H1 (cell line): ENCODE measurements at regions not wholly inside any gene's neighbourhood (a gene's known extent, or its start where the extent isn't known, plus 50 kb on each side); places are given as distances from the start of the nearest gene placed in this dataset.
"Not testable (repeated sequence)": the region's sequence is repeated elsewhere in the genome, so short reads cannot be mapped to it uniquely, and the experiment has no call there.

ENCODE experiments used
- CTCF ChIA-PET: fragments of 300-600 bp; sonication (Branson Sonifier 250); formaldehyde crosslinking; loops from one replicate; lab custom pipeline; 2021; ENCODE audit not compliant: partially characterized antibody; lab: Charles Lee
- POLR2A ChIA-PET: fragments of 300-600 bp; sonication (Branson Sonifier 250); formaldehyde crosslinking; loops from one replicate; lab custom pipeline; 2021; ENCODE audit warnings: inconsistent platforms; ENCODE audit not compliant: partially characterized antibody; lab: Charles Lee
- DNase-seq, 2 experiments: peaks; one replicate each; pipeline versions ENCODE4 v3.0.0 to v3.0.0-alpha.2; 2010 to 2022; ENCODE audit warnings: low spot score in 2 of 2, low read depth in 1 of 2, mixed read lengths in 1 of 2
- FAIRE-seq: peaks from 2 replicates; lab custom pipeline; 2011; peaks lifted over from hg19 to GRCh38; lab: Jason Lieb, UNC
- H2AFZ ChIP-seq: 2 replicates; pipeline ENCODE4 v1.8.1; 2012; ENCODE audit warnings: low read length, inconsistent platforms
- H2AK5ac ChIP-seq: 2 replicates; pipeline ENCODE4 v1.6.1; 2013; ENCODE audit warnings: low read depth, low read length
- H2BK120ac ChIP-seq: replicated peaks from 2 replicates; pipeline ENCODE3; 2013; ENCODE audit warnings: low read depth, low read length, inconsistent platforms
- H2BK12ac ChIP-seq: 2 replicates; pipeline ENCODE4 v1.6.1; 2013; ENCODE audit warnings: low read depth, low read length
- H2BK15ac ChIP-seq: 2 replicates; pipeline ENCODE4 v1.6.1; 2013; ENCODE audit warnings: low read length
- H2BK20ac ChIP-seq: 2 replicates; pipeline ENCODE4 v1.6.1; 2013; ENCODE audit warnings: low read length
- H2BK5ac ChIP-seq: 2 replicates; pipeline ENCODE4 v1.6.1; 2013; ENCODE audit warnings: low read depth, low read length
- H3K14ac ChIP-seq: 2 replicates; pipeline ENCODE4 v1.6.1; 2013; ENCODE audit warnings: inconsistent platforms; ENCODE audit not compliant: insufficient read length
- H3K18ac ChIP-seq: 2 replicates; pipeline ENCODE4 v1.6.1; 2013; ENCODE audit warnings: low read length; ENCODE audit errors: extremely low read depth
- H3K23ac ChIP-seq: 2 replicates; pipeline ENCODE4 v1.6.1; 2013; ENCODE audit warnings: inconsistent platforms; ENCODE audit not compliant: insufficient read length
- H3K23me2 ChIP-seq: 2 replicates; pipeline ENCODE4 v1.6.1; 2013; ENCODE audit warnings: low read depth, low read length
- H3K27ac ChIP-seq: 2 replicates; pipeline ENCODE4 v1.6.1; 2011; ENCODE audit warnings: low read depth, low read length, inconsistent platforms
- H3K27me3 ChIP-seq, 4 experiments: replicated peaks in 1 of 4; 1 replicate in 1 of 4; 2 replicates in 3 of 4; pipeline versions ENCODE4 v1.6.1 to v1.8.1; 2011 to 2013; ENCODE audit warnings: low read length in 3 of 4, mild to moderate bottlenecking in 3 of 4, inconsistent platforms in 2 of 4, mixed read lengths in 2 of 4, moderate library complexity in 1 of 4; ENCODE audit not compliant: control insufficient read depth in 3 of 4, insufficient read depth in 3 of 4; ENCODE audit errors: extremely low read depth in 1 of 4
- H3K36me3 ChIP-seq, 4 experiments: 2 replicates each; pipeline versions ENCODE4 v1.6.1 to v1.8.1; 2011 to 2013; ENCODE audit warnings: mild to moderate bottlenecking in 4 of 4, low read length in 3 of 4, moderate library complexity in 2 of 4, control low read depth in 1 of 4, inconsistent platforms in 1 of 4; ENCODE audit not compliant: insufficient read depth in 4 of 4, control insufficient read depth in 2 of 4
- H3K4ac ChIP-seq: replicated peaks from 2 replicates; pipeline ENCODE3; 2013; ENCODE audit warnings: low read length, low read depth, mixed read lengths, inconsistent platforms; ENCODE audit not compliant: insufficient read length
- H3K4me1 ChIP-seq, 4 experiments: replicated peaks in 1 of 4; 1 replicate in 1 of 4; 2 replicates in 3 of 4; pipeline versions ENCODE4 v1.6.1 to v1.8.1; 2011 to 2013; ENCODE audit warnings: low read length in 3 of 4, inconsistent platforms in 2 of 4, mixed read lengths in 1 of 4; ENCODE audit not compliant: insufficient read depth in 4 of 4, control insufficient read depth in 3 of 4
- H3K4me2 ChIP-seq, 2 experiments: 2 replicates each; pipeline versions ENCODE4 v1.6.1 to v1.8.1; 2011 to 2013; ENCODE audit warnings: low read depth in 2 of 2, low read length in 2 of 2, control low read depth in 1 of 2, inconsistent platforms in 1 of 2, mild to moderate bottlenecking in 1 of 2; ENCODE audit not compliant: insufficient read depth in 1 of 2
- H3K4me3 ChIP-seq, 4 experiments: fragments of 200-600, 300-600 bp in 1 of 4; sonication (generic), shearing (Covaris generic), sonication (Bioruptor Twin) in 1 of 4; 2 replicates each; pipeline versions ENCODE4 v1.5.1 to v1.8.1; 2011 to 2016; ENCODE audit warnings: low read length in 4 of 4, low read depth in 3 of 4, control low read depth in 2 of 4, inconsistent platforms in 2 of 4, mild to moderate bottlenecking in 2 of 4, mixed read lengths in 1 of 4, moderate library complexity in 1 of 4; ENCODE audit not compliant: insufficient read depth in 2 of 4; ENCODE audit errors: extremely low read depth in 1 of 4
- H3K56ac ChIP-seq: replicated peaks from 2 replicates; pipeline ENCODE3; 2013; ENCODE audit warnings: low read depth, mild to moderate bottlenecking, mixed read lengths, low read length, inconsistent platforms; ENCODE audit not compliant: insufficient read length
- H3K79me1 ChIP-seq: 2 replicates; pipeline ENCODE4 v1.6.1; 2013; ENCODE audit warnings: low read depth, low read length, control low read depth
- H3K79me2 ChIP-seq, 2 experiments: 2 replicates each; pipeline versions ENCODE4 v1.6.1 to v1.8.1; 2012 to 2013; ENCODE audit warnings: low read length in 2 of 2, mild to moderate bottlenecking in 2 of 2, inconsistent platforms in 1 of 2; ENCODE audit not compliant: insufficient read depth in 2 of 2, control insufficient read depth in 1 of 2
- H3K9ac ChIP-seq, 4 experiments: replicated peaks in 1 of 4; 1 replicate in 1 of 4; 2 replicates in 3 of 4; pipeline versions ENCODE4 v1.6.1 to v1.8.1; 2011 to 2013; ENCODE audit warnings: low read depth in 3 of 4, low read length in 3 of 4, control low read depth in 2 of 4, mild to moderate bottlenecking in 2 of 4, moderate library complexity in 2 of 4, inconsistent platforms in 1 of 4; ENCODE audit errors: extremely low read depth in 1 of 4
- H3K9me3 ChIP-seq, 2 experiments: 2 replicates each; pipeline versions ENCODE4 v1.6.1 to v1.8.1; 2012 to 2013; ENCODE audit warnings: mild to moderate bottlenecking in 2 of 2, moderate library complexity in 2 of 2, control low read depth in 1 of 2, inconsistent platforms in 1 of 2, low read depth in 1 of 2, low read length in 1 of 2, mixed read lengths in 1 of 2; ENCODE audit not compliant: insufficient read depth in 2 of 2
- H4K20me1 ChIP-seq, 2 experiments: replicated peaks in 1 of 2; 2 replicates each; pipeline versions ENCODE3 to v1.8.1; 2011 to 2013; ENCODE audit warnings: inconsistent platforms in 2 of 2, low read length in 2 of 2, mild to moderate bottlenecking in 1 of 2; ENCODE audit not compliant: insufficient read depth in 2 of 2, control insufficient read depth in 1 of 2
- H4K5ac ChIP-seq: 2 replicates; pipeline ENCODE4 v1.6.1; 2013; ENCODE audit warnings: low read length, low read depth, mixed read lengths, inconsistent platforms; ENCODE audit not compliant: insufficient read length
- H4K8ac ChIP-seq: 2 replicates; pipeline ENCODE4 v1.8.0; 2013; ENCODE audit warnings: mild to moderate bottlenecking, moderate library complexity, low read length, inconsistent platforms; ENCODE audit not compliant: insufficient read depth; ENCODE audit errors: extremely low read depth
- H4K91ac ChIP-seq: replicated peaks from 2 replicates; pipeline ENCODE3; 2013; ENCODE audit warnings: low read length, mixed read lengths, inconsistent platforms; ENCODE audit not compliant: insufficient read length

DNA sequence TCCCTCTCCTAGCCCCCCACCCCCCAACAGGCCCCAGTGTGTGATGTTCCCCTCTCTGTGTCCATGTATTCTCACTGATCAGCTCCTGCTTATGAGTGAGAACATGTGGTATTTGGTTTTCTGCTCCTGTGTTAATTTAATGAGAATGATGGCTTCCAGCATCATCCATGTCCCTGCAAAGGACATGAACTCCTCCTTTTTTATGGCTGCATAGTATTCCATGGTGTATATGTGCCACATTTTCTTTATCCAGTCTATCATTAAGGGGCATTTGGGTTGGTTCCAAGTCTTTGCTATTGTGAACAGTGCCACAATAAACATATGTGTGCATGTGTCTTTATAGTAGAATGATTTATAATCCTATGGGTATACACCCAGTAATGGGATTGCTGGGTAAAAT lies 74.0 kb upstream of the ADRB2 start:
- H2AFZ ChIP-seq, H4K20me1 ChIP-seq, H3K4ac ChIP-seq, H3K23ac ChIP-seq, H4K91ac ChIP-seq, H3K14ac ChIP-seq, H4K8ac ChIP-seq, POLR2A ChIA-PET, H3K36me3 ChIP-seq, H2BK15ac ChIP-seq, H3K4me1 ChIP-seq, H3K27me3 ChIP-seq, H2BK120ac ChIP-seq, H3K27ac ChIP-seq, H3K79me2 ChIP-seq, H2BK20ac ChIP-seq, H3K79me1 ChIP-seq, H3K4me3 ChIP-seq, H3K9me3 ChIP-seq, H2AK5ac ChIP-seq, H3K9ac ChIP-seq, H2BK5ac ChIP-seq, H3K56ac ChIP-seq, H3K18ac ChIP-seq, H2BK12ac ChIP-seq, H3K4me2 ChIP-seq, H3K23me2 ChIP-seq, H4K5ac ChIP-seq, FAIRE-seq, DNase-seq: not testable (repeated sequence)
- CTCF ChIA-PET = interaction anchor here (0.6 to 24.0 kb wide), 3 partner anchors 209 to 292 kb away, joined by 3 to 433 read pairs (median 3); no protein-coding TSS in a partner anchor
